ENCODE measurements at regions not wholly inside any gene's neighbourhood (a gene's known extent, or its start where the extent isn't known, plus 50 kb on each side); places are given as distances from the start of the nearest gene placed in this dataset.

- TF ChIP-seq NFE2L1 (CRISPR knock-in tag; IDR thresholded peaks at IDR 0.05) (no peak), ATF1 (CRISPR knock-in tag; IDR thresholded peaks at IDR 0.05) (no peak), MYBL2 (CRISPR knock-in tag; IDR thresholded peaks at IDR 0.05) (no peak), MXD4 (CRISPR knock-in tag; IDR thresholded peaks at IDR 0.05; ENCODE audit: borderline replicate concordance) (no peak), TEAD4 (CRISPR knock-in tag; IDR thresholded peaks at IDR 0.05) (no peak), FOXK1 (CRISPR knock-in tag; IDR thresholded peaks at IDR 0.05) (no peak), CREB1 (CRISPR knock-in tag; IDR thresholded peaks at IDR 0.05) (no peak), TEAD1 (CRISPR knock-in tag; IDR thresholded peaks at IDR 0.05) (no peak), ZBTB21 (CRISPR knock-in tag; IDR thresholded peaks at IDR 0.05; ENCODE audit: borderline replicate concordance) (no peak)
- TF ChIP-seq, protein P1, sequence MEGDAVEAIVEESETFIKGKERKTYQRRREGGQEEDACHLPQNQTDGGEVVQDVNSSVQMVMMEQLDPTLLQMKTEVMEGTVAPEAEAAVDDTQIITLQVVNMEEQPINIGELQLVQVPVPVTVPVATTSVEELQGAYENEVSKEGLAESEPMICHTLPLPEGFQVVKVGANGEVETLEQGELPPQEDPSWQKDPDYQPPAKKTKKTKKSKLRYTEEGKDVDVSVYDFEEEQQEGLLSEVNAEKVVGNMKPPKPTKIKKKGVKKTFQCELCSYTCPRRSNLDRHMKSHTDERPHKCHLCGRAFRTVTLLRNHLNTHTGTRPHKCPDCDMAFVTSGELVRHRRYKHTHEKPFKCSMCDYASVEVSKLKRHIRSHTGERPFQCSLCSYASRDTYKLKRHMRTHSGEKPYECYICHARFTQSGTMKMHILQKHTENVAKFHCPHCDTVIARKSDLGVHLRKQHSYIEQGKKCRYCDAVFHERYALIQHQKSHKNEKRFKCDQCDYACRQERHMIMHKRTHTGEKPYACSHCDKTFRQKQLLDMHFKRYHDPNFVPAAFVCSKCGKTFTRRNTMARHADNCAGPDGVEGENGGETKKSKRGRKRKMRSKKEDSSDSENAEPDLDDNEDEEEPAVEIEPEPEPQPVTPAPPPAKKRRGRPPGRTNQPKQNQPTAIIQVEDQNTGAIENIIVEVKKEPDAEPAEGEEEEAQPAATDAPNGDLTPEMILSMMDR (IDR thresholded peaks at IDR 0.05) = no peak
- TF ChIP-seq, protein P2, sequence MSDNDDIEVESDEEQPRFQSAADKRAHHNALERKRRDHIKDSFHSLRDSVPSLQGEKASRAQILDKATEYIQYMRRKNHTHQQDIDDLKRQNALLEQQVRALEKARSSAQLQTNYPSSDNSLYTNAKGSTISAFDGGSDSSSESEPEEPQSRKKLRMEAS (CRISPR knock-in tag; IDR thresholded peaks at IDR 0.05) = no peak
- TF ChIP-seq, protein P3, sequence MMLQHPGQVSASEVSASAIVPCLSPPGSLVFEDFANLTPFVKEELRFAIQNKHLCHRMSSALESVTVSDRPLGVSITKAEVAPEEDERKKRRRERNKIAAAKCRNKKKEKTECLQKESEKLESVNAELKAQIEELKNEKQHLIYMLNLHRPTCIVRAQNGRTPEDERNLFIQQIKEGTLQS (CRISPR knock-in tag; conservative IDR thresholded peaks at IDR 0.05) = no peak
Measured at GRCh38 chr1:56355918-56356317, 223.4 kb downstream of the PLPP3 start.
